ENCODE measurements at regions not wholly inside any gene's neighbourhood (a gene's known extent, or its start where the extent isn't known, plus 50 kb on each side); places are given as distances from the start of the nearest gene placed in this dataset.

GRCh38 chr4:104248726-104249125 lies 246.0 kb downstream of the CXXC4 start:
- no peak for TF ChIP-seq ISL1 (CRISPR knock-in tag; IDR thresholded peaks at IDR 0.05)
- no peak for TF ChIP-seq CSRNP3 (CRISPR knock-in tag; IDR thresholded peaks at IDR 0.05)
- no peak for TF ChIP-seq PATZ1 (CRISPR knock-in tag; IDR thresholded peaks at IDR 0.05; ENCODE audit: borderline replicate concordance)
- no peak for TF ChIP-seq ZNF70 (CRISPR knock-in tag; IDR thresholded peaks at IDR 0.05)
- no peak for TF ChIP-seq ZNF8 (CRISPR knock-in tag; IDR thresholded peaks at IDR 0.05)
- no peak for TF ChIP-seq CREB5 (CRISPR knock-in tag; IDR thresholded peaks at IDR 0.05; ENCODE audit: low read depth)
- TF ChIP-seq TSHZ2 (CRISPR knock-in tag; IDR thresholded peaks at IDR 0.05) = no peak
- TF ChIP-seq OSR1 (CRISPR knock-in tag; IDR thresholded peaks at IDR 0.05) = no peak
- no peak for TF ChIP-seq ARNTL (CRISPR knock-in tag; IDR thresholded peaks at IDR 0.05; ENCODE audit: borderline replicate concordance, low read depth)
- no peak for TF ChIP-seq CSDC2 (CRISPR knock-in tag; IDR thresholded peaks at IDR 0.05)
- no peak for TF ChIP-seq TCF4 (CRISPR knock-in tag; IDR thresholded peaks at IDR 0.05; ENCODE audit: borderline replicate concordance)
- no peak for TF ChIP-seq PPARA (CRISPR knock-in tag; IDR thresholded peaks at IDR 0.05; ENCODE audit: borderline replicate concordance)
- TF ChIP-seq ZC3H10 (CRISPR knock-in tag; IDR thresholded peaks at IDR 0.05) = no peak
- TF ChIP-seq ZFP30 (CRISPR knock-in tag; IDR thresholded peaks at IDR 0.05) = no peak

All from SK-N-SH treated with all-trans-retinoic acid at 6 μM for 48 hours (cell line).